GM10266 (cell line): ENCODE measurements at regions not wholly inside any gene's neighbourhood (a gene's known extent, or its start where the extent isn't known, plus 50 kb on each side); places are given as distances from the start of the nearest gene placed in this dataset.

Experiments used
- DNase-seq: peaks from one replicate; pipeline ENCODE4 v3.0.0; 2012; ENCODE audit errors: extremely low spot score
- TF ChIP-seq, protein P1 (sequence below): IDR thresholded peaks from 2 replicates; pipeline ENCODE4 v1.5.1; 2012; ENCODE audit warnings: mild to moderate bottlenecking, low read depth; ENCODE audit not compliant: control insufficient read depth, insufficient read depth; ENCODE audit errors: missing control alignments

DNA sequence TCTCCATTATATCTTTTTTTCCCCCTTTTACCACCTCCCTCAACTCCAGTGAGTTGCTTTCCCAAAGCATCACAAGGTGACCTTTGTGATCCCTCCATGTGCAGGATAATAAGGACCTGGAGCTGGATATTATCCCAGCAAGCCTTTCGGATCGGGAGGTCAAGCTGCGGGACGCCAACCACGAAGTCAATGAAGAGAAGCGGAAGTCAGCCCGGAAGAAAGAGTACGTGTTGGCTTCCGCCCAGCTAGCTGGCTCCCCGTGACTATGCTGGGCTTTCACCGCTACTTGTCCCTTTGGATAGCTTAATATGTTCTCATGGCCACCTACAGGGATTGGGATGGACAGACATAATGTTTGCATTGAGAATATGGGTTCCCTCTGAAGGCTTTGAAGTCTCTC lies 273.7 kb upstream of the UMPS start:
- DNase-seq: no peak
- TF ChIP-seq, protein P1, sequence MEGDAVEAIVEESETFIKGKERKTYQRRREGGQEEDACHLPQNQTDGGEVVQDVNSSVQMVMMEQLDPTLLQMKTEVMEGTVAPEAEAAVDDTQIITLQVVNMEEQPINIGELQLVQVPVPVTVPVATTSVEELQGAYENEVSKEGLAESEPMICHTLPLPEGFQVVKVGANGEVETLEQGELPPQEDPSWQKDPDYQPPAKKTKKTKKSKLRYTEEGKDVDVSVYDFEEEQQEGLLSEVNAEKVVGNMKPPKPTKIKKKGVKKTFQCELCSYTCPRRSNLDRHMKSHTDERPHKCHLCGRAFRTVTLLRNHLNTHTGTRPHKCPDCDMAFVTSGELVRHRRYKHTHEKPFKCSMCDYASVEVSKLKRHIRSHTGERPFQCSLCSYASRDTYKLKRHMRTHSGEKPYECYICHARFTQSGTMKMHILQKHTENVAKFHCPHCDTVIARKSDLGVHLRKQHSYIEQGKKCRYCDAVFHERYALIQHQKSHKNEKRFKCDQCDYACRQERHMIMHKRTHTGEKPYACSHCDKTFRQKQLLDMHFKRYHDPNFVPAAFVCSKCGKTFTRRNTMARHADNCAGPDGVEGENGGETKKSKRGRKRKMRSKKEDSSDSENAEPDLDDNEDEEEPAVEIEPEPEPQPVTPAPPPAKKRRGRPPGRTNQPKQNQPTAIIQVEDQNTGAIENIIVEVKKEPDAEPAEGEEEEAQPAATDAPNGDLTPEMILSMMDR: no peak

DNA sequence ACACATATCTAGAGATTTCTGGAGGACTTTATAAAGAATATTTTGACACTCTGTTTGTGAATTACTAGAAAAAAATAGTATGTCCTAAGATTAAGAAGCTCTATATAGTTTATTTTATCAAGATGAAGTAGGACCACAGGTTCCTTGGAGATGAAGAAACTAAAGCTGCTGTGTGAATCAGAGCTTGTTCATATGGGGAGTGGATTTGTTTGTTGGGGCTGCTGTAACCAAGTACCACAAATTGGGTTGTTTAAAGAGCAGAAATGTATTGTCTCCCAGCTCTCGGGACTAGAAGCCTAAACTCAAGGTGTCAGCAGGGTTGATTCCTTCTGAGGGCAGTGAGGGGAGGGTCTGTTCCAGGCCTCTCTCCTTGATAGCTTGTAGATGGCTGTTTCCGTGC lies 270.6 kb upstream of the UMPS start:
- TF ChIP-seq, protein P1: no peak

DNA sequence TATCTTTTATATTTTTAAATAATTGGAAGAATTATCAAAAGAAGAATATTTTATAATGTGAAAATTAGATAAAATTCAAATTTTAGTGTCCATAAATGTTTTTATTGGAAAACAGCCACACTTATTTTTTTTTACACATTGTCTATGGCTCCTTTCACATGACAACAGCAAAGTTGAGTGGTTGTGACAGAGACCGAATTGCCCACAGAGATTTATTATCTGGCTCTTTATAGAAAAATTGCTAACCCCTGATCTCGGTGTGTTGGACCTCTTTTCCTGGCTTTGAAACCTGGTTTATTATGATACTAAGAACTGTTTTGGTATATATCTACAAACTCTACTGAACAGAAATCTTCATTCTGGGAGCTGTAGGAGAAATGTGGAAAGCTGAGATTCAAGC lies 269.1 kb upstream of the UMPS start:
- TF ChIP-seq, protein P1: no peak
- DNase-seq: no peak

More for the DNA sequence above, 270.6 kb upstream of the UMPS start:
- no peak for DNase-seq

DNA sequence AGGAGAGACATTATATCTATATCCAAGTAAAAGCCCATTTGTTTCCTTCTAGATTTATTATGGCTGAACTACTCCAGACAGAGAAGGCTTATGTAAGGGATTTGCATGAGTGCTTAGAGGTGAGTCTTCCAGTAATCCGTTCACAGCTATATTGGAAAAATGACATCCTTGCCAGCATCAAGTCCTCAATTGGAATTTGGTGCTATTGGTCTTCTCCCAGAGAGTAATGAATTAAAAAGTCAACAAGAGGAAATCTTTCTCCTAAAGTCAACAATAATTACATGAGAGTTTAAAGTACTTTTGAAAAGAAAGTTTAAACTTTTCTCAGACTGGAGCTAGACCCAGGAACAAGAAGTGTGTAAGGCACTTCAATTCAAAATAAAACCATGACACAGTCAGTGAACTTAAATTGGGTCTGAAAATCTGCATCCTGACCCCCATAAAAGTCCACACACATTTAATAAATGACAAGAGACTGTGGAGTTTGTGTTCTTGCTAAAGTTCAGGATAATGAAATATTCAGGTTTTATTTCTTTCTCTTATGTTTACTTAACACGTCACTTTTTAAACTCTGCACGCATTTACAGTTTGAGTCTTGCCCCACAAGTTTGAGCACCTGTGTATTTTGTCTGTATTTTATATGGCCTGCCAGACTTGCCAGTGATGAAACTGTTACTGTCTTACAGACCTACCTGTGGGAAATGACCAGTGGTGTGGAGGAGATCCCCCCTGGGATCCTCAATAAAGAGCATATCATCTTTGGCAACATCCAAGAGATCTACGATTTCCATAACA lies 268.2 kb upstream of the UMPS start:
- TF ChIP-seq, protein P1: no peak
- no peak for DNase-seq

DNA sequence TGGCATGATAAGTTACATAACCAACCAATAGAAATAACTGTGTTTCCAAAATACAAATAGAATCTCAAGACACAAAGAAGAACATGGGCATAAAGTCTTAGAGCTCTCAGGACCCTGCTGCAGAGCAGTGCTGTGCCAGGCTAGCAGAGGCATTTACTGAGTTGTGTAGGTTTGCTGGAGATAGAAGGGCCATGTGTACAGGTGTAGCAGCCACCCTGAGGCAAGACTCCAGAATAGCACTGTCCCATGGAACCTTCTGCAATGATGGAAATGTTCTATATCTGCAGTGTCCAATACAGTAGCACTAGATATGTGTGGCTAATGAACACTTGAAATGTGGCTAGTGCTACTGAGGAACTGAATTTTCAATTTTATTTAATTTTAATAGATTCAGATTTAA lies 267.0 kb upstream of the UMPS start:
- DNase-seq: no peak
- TF ChIP-seq, protein P1: no peak

DNA sequence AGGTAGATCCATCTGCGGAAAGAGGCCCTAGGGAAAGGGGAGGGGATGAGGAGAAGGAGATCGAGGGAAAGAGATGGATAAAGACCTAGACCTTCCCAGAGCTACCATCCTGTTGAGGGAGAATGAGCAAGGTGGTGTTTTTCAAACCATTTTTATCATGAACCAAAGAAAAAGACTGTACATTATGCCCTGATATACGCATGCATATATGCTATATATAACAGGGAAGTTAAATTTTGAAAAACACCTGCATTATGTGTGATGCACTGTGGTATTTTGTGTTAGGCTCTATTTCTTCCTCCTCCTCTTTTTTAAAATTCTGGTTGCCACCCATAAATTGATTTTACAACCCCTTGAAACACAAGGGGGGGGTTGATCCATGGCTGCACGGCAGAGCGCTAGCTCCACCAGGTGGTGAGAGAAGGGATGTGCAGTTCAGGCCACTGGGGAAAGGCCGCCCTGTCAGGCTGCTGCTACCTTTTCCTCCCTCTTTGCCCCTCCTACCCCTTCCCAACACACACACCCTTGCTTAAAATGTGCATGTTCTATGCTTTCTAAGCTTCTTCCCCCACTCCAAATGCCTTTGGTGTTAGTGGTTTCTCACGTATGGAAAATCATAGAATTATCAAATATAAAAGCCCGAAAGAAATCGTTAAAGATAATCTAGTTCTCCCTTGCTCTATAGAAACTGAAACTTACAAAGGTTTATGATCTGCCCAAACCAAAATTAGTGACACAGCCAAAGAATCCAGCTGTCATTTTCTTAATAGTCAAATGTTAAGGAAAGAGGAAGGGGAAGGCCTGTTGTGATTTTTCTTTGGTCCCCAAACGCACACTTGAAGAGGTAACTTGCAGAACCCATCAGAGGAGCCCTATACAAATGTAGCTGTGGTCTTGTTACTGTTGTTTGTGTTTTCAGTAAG lies 262.0 kb upstream of the UMPS start:
- TF ChIP-seq, protein P1: peak; percentile 94
- peak; percentile 62 for DNase-seq

DNA sequence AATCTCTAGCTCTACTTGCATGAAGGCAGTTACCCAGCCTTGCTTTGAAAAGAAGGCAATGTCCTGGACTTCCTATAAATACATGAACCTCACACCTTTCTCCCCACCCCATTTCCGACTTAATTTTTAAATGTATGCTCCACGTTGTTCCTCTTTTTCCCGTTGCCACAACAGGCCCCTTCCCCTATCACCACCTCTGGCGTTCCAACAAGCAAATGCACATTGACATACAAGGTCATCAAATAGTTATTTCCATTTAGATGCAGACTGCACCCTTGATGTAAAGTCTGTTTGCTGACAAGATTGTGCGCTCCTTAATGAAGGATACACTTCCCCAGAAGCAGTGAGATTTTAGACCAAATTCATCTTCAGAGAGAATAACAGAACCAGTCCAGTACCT lies 260.7 kb upstream of the UMPS start:
- TF ChIP-seq, protein P1: no peak
- no peak for DNase-seq
